Peyer's patch (tissue), 4 donors: ENCODE measurements at regions not wholly inside any gene's neighbourhood (a gene's known extent, or its start where the extent isn't known, plus 50 kb on each side); places are given as distances from the start of the nearest gene placed in this dataset.

Experiments
- CTCF ChIP-seq, 6 experiments: fragments of 450-650 bp in 4 of 6; fragments of 200-600 bp in 2 of 6; sonication (generic) in 1 of 6; IDR thresholded peaks; one replicate each; pipeline ENCODE4 v1.5.1; 2017 to 2019; ENCODE audit warnings: antibody characterized with exemption in 6 of 6, mild to moderate bottlenecking in 3 of 6, moderate library complexity in 1 of 6
- POLR2A ChIP-seq, 2 donors: fragments of 450-650 bp; IDR thresholded peaks; one replicate each; pipeline ENCODE4 v1.5.1; 2017; ENCODE audit warnings: antibody characterized with exemption in 2 of 2, mild to moderate bottlenecking in 2 of 2, moderate library complexity in 2 of 2

- no peak for TF ChIP-seq CTCF (IDR thresholded peaks at IDR 0.05)
- TF ChIP-seq POLR2A (IDR thresholded peaks at IDR 0.05): no peak
Measured at GRCh38 chr11:45374653-45375059, 88.5 kb upstream of the SYT13 start.
